Islet of Langerhans (tissue), 1 donor: ENCODE measurements at regions not wholly inside any gene's neighbourhood (a gene's known extent, or its start where the extent isn't known, plus 50 kb on each side); places are given as distances from the start of the nearest gene placed in this dataset.
A peak's percentile ranks its signal among the peaks of the same experiment; 100 is the strongest.
"Not testable (repeated sequence)": the region's sequence is repeated elsewhere in the genome, so short reads cannot be mapped to it uniquely, and the experiment has no call there.

Experiments
- FAIRE-seq: peaks from one replicate; lab custom pipeline; 2011; peaks lifted over from hg19 to GRCh38; lab: Jason Lieb, UNC

DNA sequence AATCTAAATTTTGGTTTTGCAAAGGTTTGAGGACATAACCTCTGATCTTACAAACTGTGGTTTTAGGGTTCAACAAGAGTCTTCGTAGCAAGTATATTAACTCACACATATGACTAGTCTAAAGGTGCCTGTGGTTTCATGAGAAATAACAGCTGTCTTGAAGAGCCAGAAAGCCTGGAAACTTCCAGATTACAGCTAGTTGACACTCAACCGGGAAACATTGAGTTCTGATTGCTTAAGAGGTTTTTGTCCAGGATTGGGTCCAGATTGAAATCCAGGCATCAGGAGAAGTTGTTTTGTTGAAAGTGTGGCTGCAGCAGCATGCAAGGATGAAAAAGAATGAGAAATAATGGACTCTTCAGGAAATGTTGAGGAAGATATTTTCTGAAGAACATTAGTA is 69.9 kb downstream of the TSPY2 start:
- FAIRE-seq, result peak; percentile 89

- peak; percentile 43 for FAIRE-seq
Measured at GRCh38 chrY:6316419-6316818, 70.4 kb downstream of the TSPY2 start.

GRCh38 chrY:6366433-6366832 is 120.4 kb downstream of the TSPY2 start:
- not testable (repeated sequence) for FAIRE-seq

- FAIRE-seq, result not testable (repeated sequence)
Measured at GRCh38 chrY:6382390-6383165, 136.6 kb downstream of the TSPY2 start.

GRCh38 chrY:6388658-6389057 is 142.6 kb downstream of the TSPY2 start:
- not testable (repeated sequence) for FAIRE-seq

DNA sequence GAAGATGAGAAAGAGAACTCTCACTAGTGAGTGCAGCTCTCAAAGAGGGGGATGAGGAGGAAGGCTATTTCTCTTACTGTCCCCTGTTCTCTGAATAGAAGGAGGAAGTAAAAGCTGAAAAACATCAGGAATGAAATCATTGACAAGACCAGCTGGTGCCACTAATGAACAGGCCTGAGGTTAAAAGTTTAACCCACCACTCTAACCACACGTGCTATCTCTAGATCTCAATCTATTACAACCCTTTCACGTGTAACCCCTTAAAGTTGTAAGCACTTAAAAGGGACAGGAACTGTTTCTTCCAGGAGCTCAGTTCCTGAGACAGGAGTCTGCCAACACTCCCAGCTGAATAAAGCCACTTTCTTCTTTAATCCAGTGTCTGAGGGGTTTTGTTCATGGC is 143.5 kb downstream of the TSPY2 start:
- FAIRE-seq, result peak; percentile 49

DNA sequence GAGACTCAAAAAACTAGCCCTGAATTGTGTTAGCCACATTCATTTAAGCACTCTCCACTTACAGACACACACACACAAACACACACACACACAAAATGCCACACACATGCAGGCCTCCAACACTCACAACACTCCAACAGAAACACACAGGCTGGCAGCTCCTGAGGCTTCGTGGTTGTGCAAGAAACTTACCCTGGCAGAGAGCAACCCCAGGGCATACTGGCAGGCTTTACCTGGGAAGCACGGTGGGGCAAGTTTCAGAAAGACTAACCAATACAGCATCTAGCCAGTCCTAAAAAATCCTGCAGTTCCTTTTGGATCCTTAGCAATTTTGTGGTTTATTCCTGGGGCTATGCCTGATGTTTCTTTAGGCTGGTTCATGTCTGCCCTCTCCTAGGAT is 146.2 kb downstream of the TSPY2 start:
- FAIRE-seq, result not testable (repeated sequence)

DNA sequence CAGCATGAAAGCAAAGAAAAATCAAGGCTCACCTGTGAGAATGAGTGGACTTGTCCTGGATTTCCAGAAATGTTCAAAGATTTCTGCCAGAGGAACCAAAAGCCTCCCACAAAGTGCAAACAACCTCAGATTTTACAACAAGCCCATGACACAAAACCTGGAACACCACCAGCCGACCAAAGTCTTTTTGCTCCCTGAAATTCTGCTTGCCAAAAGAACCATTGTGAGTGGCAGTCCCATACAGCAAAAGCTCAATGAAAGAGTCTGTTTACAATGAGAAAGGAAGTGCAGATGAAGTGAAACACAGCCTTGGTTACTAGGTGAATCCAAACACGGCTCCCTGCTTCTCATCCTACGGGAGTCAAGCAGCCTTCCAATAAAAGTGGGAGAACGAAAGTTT is 147.2 kb downstream of the TSPY2 start:
- FAIRE-seq, result not testable (repeated sequence)

DNA sequence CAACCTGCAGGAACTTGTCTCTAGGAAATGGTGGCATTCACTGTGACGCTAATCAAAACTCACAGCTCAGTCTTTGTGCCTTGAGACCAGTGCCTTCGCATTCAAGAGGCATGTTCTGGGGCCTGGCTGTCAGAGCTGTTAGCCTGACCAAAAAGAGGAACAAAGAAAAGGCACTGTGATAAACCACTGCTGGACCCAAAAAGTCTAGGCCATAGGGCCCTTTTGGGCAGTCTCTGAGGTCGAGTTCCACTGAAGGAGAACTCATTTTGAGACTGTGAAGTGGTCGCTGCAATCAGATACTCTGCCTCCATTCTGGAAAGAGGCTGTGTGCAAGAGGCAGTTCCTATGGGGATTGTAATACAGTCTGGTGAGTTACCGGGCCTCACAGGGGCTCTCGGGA is 149.0 kb downstream of the TSPY2 start:
- not testable (repeated sequence) for FAIRE-seq

DNA sequence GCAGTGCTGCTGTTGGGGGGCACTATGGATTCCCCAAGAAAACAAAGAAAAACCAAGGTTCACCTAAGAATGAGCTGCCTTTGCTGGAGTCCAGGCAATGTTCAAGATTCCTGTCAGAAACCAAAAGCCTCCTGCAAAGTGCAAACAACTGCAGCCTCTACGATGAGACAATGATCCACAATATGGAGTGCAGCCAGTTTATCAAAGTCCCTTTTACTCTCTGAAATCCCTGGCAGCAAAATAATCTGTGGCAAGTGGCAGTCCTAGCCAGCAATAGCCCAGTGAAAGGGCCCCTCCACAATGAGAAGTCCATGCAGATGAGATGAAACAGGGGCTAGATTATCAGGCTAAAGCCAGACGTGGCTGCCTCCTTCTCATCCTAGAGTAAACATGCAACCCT is 155.8 kb downstream of the TSPY2 start:
- not testable (repeated sequence) for FAIRE-seq

GRCh38 chrY:6406827-6407226 is 160.8 kb downstream of the TSPY2 start:
- not testable (repeated sequence) for FAIRE-seq

DNA sequence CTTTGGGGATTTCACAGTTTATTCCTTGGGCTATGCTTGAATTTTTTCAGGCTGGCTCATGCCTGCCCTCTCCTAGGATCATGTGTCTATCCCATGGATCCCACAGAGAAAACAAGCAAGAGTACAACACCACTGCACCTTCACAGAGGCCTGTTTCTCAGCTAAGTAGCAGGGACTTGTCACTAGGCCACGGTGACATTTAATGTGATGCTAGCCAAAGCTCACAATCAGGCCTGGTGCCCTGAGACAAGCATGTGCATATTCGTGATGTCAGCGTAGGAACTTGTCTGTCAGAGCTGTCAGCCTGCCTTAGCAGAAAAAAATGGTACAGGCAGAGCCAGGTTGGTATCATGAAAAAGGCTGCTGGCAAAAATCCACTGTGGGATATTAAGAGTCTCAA is 173.1 kb downstream of the TSPY2 start:
- FAIRE-seq, result not testable (repeated sequence)

GRCh38 chrY:6426701-6427100 is 180.7 kb downstream of the TSPY2 start:
- FAIRE-seq, result not testable (repeated sequence)

GRCh38 chrY:6445529-6445928 is 199.5 kb downstream of the TSPY2 start:
- FAIRE-seq, result not testable (repeated sequence)

DNA sequence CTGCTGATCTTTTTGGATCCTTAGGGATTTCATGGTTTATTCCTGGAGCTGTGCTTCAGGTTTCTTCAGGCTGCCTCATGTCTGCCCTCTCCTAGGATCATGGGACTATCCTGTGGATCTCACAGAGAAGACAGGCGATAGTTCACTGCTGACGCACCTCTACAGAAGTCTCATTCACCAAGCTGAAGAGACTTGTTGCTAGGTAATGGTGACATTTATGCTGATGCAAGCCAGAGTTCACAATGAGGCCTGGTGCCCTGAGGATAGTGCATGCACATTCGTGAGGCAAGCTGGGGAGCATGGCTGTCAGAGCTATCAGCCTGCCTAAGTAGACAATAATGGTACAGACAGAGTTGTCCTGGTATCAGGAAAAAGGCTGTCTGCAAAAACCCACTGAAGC is 201.4 kb downstream of the TSPY2 start:
- peak; percentile 85 for FAIRE-seq

DNA sequence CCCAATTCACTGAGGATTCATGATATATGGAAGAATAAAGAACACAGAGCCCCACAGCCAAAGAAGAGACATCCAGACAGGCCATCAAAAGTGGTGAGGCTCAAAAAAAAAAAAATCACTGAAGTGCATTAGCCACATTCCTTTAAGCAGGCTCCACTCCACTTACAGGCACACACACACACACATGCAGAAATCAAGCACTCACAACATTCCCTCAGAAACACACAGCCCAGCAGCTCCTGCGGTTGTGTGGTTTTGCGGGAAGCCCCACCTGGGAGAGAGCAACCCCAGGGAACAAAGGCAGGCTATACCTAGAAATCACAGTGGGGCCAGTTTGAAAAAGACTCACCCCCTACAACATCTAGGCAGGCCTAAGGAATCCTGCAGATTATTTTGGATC is 222.3 kb downstream of the TSPY2 start:
- FAIRE-seq, result not testable (repeated sequence)

DNA sequence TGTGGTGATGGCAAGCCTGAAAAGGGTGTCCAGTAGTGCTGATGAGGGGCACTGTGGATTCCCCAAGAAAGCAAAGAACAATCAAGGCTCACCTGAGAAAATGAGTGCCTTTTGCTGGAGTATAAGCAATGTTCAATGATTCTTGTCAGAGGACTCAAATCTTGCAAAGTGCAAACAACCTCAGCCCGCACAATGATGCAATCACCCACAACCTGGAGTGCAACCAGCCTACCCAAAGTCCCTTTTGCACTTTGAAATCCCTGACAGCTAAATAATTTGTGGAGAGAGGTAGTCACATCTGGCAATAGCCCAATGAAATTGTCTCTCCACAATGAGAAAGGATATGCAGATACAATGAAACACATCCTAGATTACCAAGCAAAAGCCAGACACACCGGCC is 225.8 kb downstream of the TSPY2 start:
- FAIRE-seq, result not testable (repeated sequence)

GRCh38 chrY:6495456-6495855 is 249.4 kb downstream of the TSPY2 start:
- FAIRE-seq, result not testable (repeated sequence)

- not testable (repeated sequence) for FAIRE-seq
Measured at GRCh38 chrY:6508842-6509241, 262.8 kb downstream of the TSPY2 start.

DNA sequence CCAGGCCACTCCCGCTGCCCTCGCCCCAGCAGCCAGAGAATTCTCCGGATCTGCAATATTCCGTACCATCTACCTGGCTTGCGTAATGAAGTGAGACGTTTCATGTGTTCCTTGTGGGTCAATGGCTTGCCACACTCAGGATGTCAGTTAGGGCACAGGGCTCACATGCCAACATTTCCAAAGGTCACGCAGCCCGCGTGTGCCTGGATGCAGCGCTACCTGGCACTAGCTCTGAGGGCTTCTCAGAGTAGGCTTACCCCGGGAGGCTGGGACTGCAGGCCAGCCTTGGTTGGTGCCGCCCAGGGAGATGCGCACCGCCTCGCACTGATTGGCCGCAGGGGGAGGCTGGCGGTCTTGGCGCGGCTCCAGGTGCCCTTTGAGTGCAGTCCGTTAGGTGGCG is 274.0 kb downstream of the TSPY2 start:
- FAIRE-seq, result not testable (repeated sequence)

GRCh38 chrY:6544076-6544756 is 298.2 kb downstream of the TSPY2 start:
- FAIRE-seq, result peak; percentile 99

DNA sequence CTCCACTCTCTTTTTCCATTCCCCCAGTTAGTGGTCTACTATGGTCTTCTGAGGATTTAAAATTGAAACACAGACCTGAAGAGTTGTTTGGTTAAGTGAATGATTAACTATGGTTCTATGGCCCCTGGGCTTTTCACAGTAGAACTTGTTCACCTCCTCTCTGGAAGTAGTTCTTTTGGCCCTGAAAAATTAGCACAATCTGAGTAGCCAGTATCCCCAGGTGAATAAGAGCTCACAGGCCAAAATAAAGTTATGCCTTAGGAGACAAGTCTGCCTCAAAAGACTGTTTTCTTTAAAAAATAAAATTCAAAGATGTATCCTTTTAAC is 298.7 kb downstream of the TSPY2 start:
- not testable (repeated sequence) for FAIRE-seq

- FAIRE-seq, result not testable (repeated sequence)
Measured at GRCh38 chrY:6552930-6553329, 306.9 kb downstream of the TSPY2 start.

DNA sequence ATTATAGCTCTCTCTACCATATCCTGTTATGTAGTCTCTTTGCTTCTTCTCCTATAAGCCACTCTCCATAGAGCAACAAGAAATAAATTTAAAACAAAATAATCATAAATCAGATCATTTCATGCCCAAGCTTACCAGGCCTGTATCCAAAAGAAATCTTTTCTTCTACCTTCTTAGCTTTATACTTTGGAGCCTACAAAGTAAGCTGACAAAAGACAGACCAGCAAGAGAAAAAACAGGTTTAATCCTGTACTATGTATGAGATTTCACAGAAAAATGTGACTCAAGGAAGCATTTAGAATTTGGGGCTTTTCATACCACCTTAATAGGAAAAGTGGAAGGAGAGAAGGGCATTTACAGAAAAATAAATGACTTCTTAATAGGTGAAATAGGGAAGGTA is 321.0 kb downstream of the TSPY2 start:
- not testable (repeated sequence) for FAIRE-seq
